T1000 (cell line): ENCODE measurements at regions not wholly inside any gene's neighbourhood (a gene's known extent, or its start where the extent isn't known, plus 50 kb on each side); places are given as distances from the start of the nearest gene placed in this dataset.

Experiments
- DNase-seq: peaks from one replicate; lab custom pipeline; 2025; ENCODE audit warnings: mixed read lengths; lab: John Stamatoyannopoulos, UW

DNA sequence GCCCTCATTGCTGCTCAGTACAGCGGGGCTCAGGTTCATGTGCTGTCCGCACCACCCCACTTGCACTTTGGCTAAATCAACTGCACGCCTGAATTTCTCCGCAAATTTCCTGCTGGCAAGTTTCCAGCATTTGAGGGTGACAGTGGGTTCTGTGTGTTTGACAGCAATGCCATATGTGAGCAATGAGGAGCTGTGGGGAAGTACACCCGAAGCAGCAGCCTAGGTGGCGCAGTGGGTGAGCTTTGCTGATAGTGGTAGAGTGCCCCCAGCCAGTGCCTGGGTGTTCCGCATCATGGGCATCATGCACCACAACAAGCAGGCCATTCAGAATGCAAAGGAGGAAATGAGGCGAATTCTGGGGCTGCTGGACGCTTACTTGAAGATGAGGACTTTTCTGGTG lies 103.9 kb upstream of the POT1 start:
- no peak for DNase-seq

DNA sequence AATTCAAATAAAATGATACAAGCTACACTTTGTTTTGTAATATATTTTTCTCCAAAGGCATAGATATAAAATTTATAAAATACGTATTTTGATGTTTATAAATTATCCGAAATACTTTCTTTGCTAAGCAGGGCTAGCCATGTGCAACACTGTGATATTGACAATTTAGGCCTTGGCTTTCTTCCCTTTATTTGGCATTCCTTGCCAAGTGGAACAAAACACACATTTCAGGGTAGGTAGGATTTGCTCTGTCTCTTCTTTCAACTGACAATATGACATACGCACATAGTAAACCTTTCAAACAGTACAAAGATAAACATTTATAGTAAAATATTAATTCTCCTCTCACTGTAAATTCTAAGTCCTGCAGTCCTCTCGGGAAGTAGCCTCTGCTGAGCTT lies 103.3 kb upstream of the POT1 start:
- DNase-seq: no peak

DNA sequence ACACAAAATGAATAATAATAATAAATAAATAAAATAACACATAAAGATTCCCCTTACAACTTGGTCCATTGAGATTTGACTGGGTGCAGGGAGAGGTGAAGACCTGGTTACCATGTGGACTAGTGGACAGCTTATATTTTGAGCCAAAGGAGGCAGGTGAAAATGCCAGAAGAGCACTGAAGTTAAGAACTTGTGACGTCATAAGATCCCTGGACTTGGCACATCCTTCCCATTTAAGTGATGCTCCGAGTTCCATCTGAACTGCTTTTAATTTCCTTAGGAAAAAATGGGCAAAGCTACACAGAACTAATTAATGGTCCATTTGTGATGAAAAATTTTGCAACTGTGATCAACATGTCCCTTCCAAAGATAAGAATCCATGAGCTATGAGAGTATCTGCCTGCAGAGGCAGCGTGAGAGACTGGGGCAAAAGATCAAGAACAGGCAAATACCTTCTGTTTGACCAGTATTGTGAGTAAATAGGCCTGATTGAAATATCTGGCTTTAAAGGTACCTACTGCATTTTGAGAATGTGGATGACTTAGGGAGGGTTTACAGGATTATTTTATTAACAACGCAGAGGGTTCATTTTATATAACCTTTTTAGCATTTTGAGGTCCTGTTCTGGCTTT lies 101.2 kb upstream of the POT1 start:
- DNase-seq: no peak

DNA sequence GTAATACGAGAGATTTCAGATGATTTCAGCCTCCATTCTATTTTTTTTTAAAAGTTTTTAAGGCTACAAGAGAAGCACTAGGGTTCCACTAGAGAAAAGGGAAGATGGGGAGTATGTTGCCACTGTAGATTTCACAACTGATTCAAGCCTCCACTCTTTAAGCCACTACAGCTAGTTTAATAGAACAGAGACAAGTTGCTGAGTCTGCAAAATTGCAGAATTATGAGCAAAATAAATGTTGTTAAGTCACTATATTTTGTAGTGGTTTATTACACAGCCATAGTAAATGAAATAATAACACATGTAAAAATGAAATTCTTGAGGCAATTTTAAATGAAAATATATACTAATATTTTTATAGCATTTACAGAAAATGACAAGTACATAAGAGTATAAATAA lies 96.0 kb upstream of the POT1 start:
- no peak for DNase-seq

DNA sequence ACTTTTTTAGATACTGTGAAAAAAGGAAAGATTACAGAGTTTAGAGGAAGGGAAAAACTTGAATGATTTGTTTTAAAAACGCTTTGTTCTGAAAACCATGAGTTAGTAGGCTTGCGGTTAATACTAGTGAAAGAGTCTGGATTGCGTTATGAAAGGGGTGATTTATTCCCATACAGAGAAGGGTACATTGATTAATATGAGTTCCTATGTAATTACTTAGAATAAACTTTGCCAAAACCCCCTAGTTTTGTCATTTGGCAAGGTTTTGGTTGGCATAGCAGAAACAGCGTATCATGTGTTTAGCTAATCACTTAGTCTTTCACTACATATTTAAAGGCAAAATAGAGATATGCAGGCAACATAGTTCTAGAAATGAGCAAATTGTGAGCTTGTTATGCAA lies 91.2 kb upstream of the POT1 start:
- no peak for DNase-seq

GRCh38 chr7:125010540-125010939 lies 80.9 kb upstream of the POT1 start:
- no peak for DNase-seq

DNA sequence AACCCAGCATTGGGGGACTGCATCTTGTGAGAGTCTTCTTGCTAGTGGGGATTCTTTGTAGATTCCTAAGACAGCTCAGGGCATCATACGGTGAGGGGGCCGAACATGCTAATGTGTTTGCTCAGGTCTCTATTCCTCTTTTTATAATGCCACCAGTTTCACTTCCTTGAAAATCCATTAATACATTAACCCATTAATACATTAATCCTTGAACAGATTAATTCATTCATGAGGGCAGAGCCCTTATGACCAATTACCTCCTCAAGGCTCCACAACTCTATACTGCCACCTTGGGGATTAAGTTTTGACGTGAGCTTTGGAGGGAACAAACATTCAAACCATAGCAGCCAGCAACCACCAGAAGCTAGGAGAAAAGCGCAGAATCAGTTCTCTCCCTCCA lies 67.2 kb upstream of the POT1 start:
- no peak for DNase-seq

DNA sequence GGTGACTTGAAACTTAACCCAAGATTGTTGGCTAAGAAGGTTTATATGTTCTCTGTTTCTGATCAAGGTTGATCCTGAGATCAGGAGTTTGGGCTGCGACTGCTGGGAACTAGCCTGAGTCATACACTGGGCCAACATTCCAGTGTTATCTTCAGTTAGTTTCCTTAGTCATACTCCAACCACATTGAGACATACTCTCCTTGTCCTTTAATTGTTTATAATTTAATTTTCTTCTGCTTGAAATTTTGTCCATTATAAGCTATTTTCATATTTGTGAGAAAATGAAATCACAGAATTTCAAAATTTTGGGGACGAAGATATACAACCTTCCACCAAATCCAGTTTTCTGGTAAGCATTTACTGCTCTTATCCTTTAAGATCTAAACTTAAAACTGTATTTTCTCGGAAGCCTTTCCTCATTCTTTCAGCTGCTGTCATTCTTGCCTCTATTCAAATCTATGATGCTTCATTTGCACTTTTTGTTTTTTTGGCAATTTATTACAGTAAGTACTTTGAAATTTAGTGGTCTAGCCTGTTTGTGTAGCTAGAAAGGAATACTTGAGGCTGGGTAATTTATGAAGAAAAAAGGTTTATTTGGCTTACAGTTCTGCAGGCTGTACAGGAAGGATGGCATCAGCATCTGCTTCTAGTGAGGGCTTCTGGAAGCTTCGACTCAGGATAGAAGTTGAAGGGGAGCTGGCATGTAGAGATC lies 63.4 kb upstream of the POT1 start:
- peak; percentile 1 for DNase-seq

- no peak for DNase-seq
These were observed 60.3 kb upstream of the POT1 start for GRCh38 chr7:124989911-124990310.
